Activated T-helper 2 cell treated with anti-CD3 and anti-CD28 coated beads, Interferon-gamma antibody, Interleukin-2, Interleukin-4, amounts not matched to agents 10 μg/mL and 5 μg/mL and 100 μg/mL, durations not matched to agents 14 hours and 24 hours and 36 hours (primary cell): ENCODE measurements at regions not wholly inside any gene's neighbourhood (a gene's known extent, or its start where the extent isn't known, plus 50 kb on each side); places are given as distances from the start of the nearest gene placed in this dataset.
"Not testable (repeated sequence)": the region's sequence is repeated elsewhere in the genome, so short reads cannot be mapped to it uniquely, and the experiment has no call there.

ENCODE experiments used
- DNase-seq: peaks from one replicate; pipeline ENCODE4 v3.0.0; 2021; ENCODE audit warnings: low spot score
- H3K27ac Mint-ChIP-seq: one replicate; pipeline ENCODE4 v1.8.0; 2021; ENCODE audit warnings: mixed read lengths
- H3K27me3 Mint-ChIP-seq: one replicate; pipeline ENCODE4 v1.8.0; 2021; ENCODE audit warnings: low read depth, mixed read lengths
- H3K36me3 Mint-ChIP-seq: one replicate; pipeline ENCODE4 v1.8.0; 2021; ENCODE audit warnings: low read depth, mixed read lengths
- H3K4me1 Mint-ChIP-seq: one replicate; pipeline ENCODE4 v1.8.0; 2021; ENCODE audit warnings: low read depth, mixed read lengths
- H3K4me3 Mint-ChIP-seq: one replicate; pipeline ENCODE4 v1.8.0; 2021; ENCODE audit warnings: low read depth, mild to moderate bottlenecking, moderate library complexity, mixed read lengths
- H3K9me3 Mint-ChIP-seq: one replicate; pipeline ENCODE4 v1.8.0; 2021; ENCODE audit warnings: mixed read lengths
- intact Hi-C: fragments of 100-400 bp; cut with micrococcal nuclease; formaldehyde crosslinking; loops from one replicate; pipeline ENCODE4 v1.15.1; 2023

- H3K36me3 Mint-ChIP-seq, result no peaks in the 10 kb centered on the region
- H3K4me1 Mint-ChIP-seq, result no peaks in the 10 kb centered on the region
- H3K9me3 Mint-ChIP-seq, result no peaks in the 10 kb centered on the region
- no peak overlapping the region for H3K4me3 Mint-ChIP-seq
- H3K27me3 Mint-ChIP-seq, result no peaks in the 10 kb centered on the region
- intact Hi-C loops, result no loop called here
- H3K27ac Mint-ChIP-seq, result no peak overlapping the region
- DNase-seq, result no peak
Observed at GRCh38 chr3:23129117-23129516, 74.0 kb upstream of the UBE2E2 start.

GRCh38 chr3:23129817-23130216 lies 73.3 kb upstream of the UBE2E2 start:
- Mint-ChIP-seq H3K36me3 (no peaks in the 10 kb centered on the region), H3K27ac (no peak overlapping the region), H3K9me3 (no peaks in the 10 kb centered on the region), H3K4me1 (no peaks in the 10 kb centered on the region), H3K27me3 (no peaks in the 10 kb centered on the region), H3K4me3 (no peak overlapping the region)
- intact Hi-C loops, result no loop called here
- DNase-seq, result no peak

DNA sequence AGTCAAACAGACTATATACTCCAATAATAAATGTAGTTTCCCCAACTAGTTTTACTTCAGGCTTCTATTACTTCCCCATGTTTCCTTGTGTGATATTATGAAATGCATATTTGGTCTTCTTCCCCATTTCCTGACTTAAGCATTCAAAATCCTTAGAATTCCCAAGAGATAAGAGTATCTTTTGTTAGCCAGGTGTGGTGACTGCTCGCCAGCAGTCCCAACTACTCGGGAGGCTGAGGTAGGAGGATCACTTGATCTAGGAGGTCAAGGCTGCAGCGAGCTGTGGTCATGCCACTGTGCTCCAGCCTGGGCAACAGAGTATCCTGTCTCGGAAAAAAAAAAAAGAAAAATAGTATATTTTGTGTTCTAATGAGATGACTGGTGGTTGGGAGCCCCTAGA lies 72.7 kb upstream of the UBE2E2 start:
- H3K4me1 Mint-ChIP-seq, result no peaks in the 10 kb centered on the region
- intact Hi-C loops, result no loop called here
- no peaks in the 10 kb centered on the region for H3K36me3 Mint-ChIP-seq
- no peak overlapping the region for H3K27ac Mint-ChIP-seq
- H3K4me3 Mint-ChIP-seq, result no peak overlapping the region
- no peaks in the 10 kb centered on the region for H3K27me3 Mint-ChIP-seq
- H3K9me3 Mint-ChIP-seq, result no peaks in the 10 kb centered on the region
- DNase-seq, result no peak

GRCh38 chr3:23135026-23135785 lies 67.9 kb upstream of the UBE2E2 start:
- H3K27ac Mint-ChIP-seq, result no peak overlapping the region
- no peaks in the 10 kb centered on the region for H3K36me3 Mint-ChIP-seq
- no peaks in the 10 kb centered on the region for H3K27me3 Mint-ChIP-seq
- no peak overlapping the region for H3K4me3 Mint-ChIP-seq
- H3K4me1 Mint-ChIP-seq, result no peaks in the 10 kb centered on the region
- no peak for DNase-seq
- intact Hi-C loops, result no loop called here
- H3K9me3 Mint-ChIP-seq, result no peaks in the 10 kb centered on the region

- H3K36me3 Mint-ChIP-seq, result no peaks in the 10 kb centered on the region
- H3K9me3 Mint-ChIP-seq, result no peaks in the 10 kb centered on the region
- H3K4me3 Mint-ChIP-seq, result no peak overlapping the region
- intact Hi-C loops, result no loop called here
- H3K27ac Mint-ChIP-seq, result no peak overlapping the region
- no peak for DNase-seq
- no peaks in the 10 kb centered on the region for H3K4me1 Mint-ChIP-seq
- no peaks in the 10 kb centered on the region for H3K27me3 Mint-ChIP-seq
Observed at GRCh38 chr3:23136054-23136453, 67.1 kb upstream of the UBE2E2 start.

DNA sequence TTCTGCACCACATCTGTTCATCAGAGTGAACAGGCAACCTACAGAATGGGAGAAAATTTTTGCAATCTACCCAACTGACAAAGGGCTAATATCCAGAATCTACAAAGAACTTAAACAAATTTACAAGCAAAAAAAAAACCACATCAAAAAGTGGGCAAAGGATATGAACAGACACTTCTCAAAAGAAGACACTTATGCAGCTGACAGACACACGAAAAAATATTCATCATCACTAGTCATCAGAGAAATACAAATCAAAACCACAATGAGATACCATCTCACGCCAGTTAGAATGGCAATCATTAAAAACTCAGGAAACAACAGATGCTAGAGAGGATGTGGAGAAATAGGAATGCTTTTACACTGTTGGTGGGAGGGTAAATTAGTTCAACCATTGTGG lies 59.1 kb upstream of the UBE2E2 start:
- DNase-seq, H3K9me3 Mint-ChIP-seq, H3K4me3 Mint-ChIP-seq, H3K4me1 Mint-ChIP-seq, H3K27ac Mint-ChIP-seq, intact Hi-C loops, H3K36me3 Mint-ChIP-seq, H3K27me3 Mint-ChIP-seq: not testable (repeated sequence)

- H3K27ac Mint-ChIP-seq, result no peak overlapping the region
- no peak overlapping the region for H3K4me3 Mint-ChIP-seq
- intact Hi-C loops, result no loop called here
Observed at GRCh38 chr3:23146163-23146562, 57.0 kb upstream of the UBE2E2 start.

DNA sequence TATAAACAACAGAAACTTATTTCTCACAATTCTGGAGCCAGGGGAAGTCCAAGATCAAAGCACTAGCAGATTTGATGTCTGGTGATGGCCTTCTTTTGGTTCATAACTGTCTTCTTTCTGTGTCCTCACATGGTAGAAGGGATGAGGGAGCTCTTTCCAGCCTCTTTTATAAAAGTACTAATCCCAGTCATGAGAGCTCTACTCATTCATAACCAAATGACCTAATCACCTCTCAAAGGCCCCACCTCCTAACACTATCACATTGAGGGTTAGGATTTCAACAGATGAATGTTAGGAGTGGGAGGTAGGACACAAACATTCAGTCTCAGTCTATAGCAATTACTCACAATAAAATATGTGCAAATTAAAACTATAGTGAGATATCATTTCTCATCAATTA lies 50.1 kb upstream of the UBE2E2 start:
- Mint-ChIP-seq H3K27ac (no peak overlapping the region), H3K4me3 (no peak overlapping the region), H3K4me1 (no peaks in the 10 kb centered on the region), H3K36me3 (no peaks in the 10 kb centered on the region), H3K27me3 (peaks cover 2% of the 10 kb centered on the region), H3K9me3 (no peaks in the 10 kb centered on the region)
- intact Hi-C loops, result no loop called here
- no peak for DNase-seq

More at GRCh38 chr3:23146163-23146562, 57.0 kb upstream of the UBE2E2 start:
- Mint-ChIP-seq H3K4me1 (no peaks in the 10 kb centered on the region), H3K27me3 (peaks cover 2% of the 10 kb centered on the region), H3K9me3 (no peaks in the 10 kb centered on the region), H3K36me3 (no peaks in the 10 kb centered on the region)
- no peak for DNase-seq
